WTC11 (cell line): ENCODE measurements at regions not wholly inside any gene's neighbourhood (a gene's known extent, or its start where the extent isn't known, plus 50 kb on each side); places are given as distances from the start of the nearest gene placed in this dataset.

Source experiments
- ATAC-seq: fragments of 200-7000 bp; cut with Tn5 transposase; 2 replicates; pipeline ENCODE4 v1.10.0; 2021; ENCODE audit warnings: mild to moderate bottlenecking, moderate library complexity
- CTCF ChIA-PET: fragments of 300-600 bp; sonication (Branson Sonifier 250); formaldehyde crosslinking; loops from one replicate; lab custom pipeline; 2021; ENCODE audit warnings: antibody characterized with exemption; lab: Charles Lee
- POLR2A ChIA-PET: fragments of 350-600 bp; sonication (Branson Sonifier 250); formaldehyde crosslinking; loops from one replicate; lab custom pipeline; 2021; ENCODE audit warnings: antibody characterized with exemption; lab: Charles Lee
- DNase-seq: peaks from one replicate; pipeline ENCODE4 v3.0.0; 2021; ENCODE audit warnings: low spot score
- H3K27ac Mint-ChIP-seq: 2 replicates; pipeline ENCODE4 v1.8.0; 2021; ENCODE audit warnings: mixed read lengths
- H3K27me3 Mint-ChIP-seq: 2 replicates; pipeline ENCODE4 v1.8.0; 2021; ENCODE audit warnings: low read depth, mild to moderate bottlenecking, moderate library complexity, mixed read lengths
- H3K36me3 Mint-ChIP-seq: 2 replicates; pipeline ENCODE4 v1.8.0; 2021; ENCODE audit warnings: mixed read lengths
- H3K4me1 Mint-ChIP-seq: 2 replicates; pipeline ENCODE4 v1.8.0; 2022; ENCODE audit warnings: mixed read lengths
- H3K4me3 Mint-ChIP-seq: 2 replicates; pipeline ENCODE4 v1.8.0; 2021; ENCODE audit warnings: mild to moderate bottlenecking, moderate library complexity, mixed read lengths
- H3K9me3 Mint-ChIP-seq: 2 replicates; pipeline ENCODE4 v1.8.0; 2021; ENCODE audit warnings: mixed read lengths
- CREB1 ChIP-seq: sonication (generic); formaldehyde crosslinking; IDR thresholded peaks from 2 replicates; pipeline ENCODE4 v1.8.0; 2023; ENCODE audit warnings: mild to moderate bottlenecking, missing genetic modification reagents
- CREM ChIP-seq: sonication (generic); formaldehyde crosslinking; IDR thresholded peaks from 2 replicates; pipeline ENCODE4 v1.8.1; 2022; ENCODE audit warnings: mild to moderate bottlenecking, missing genetic modification reagents, moderate library complexity
- ELF4 ChIP-seq: sonication (generic); formaldehyde crosslinking; IDR thresholded peaks from 2 replicates; pipeline ENCODE4 v1.8.1; 2022; ENCODE audit warnings: low read depth, mild to moderate bottlenecking, moderate library complexity, missing genetic modification reagents
- KAT7 ChIP-seq: sonication (generic); formaldehyde crosslinking; IDR thresholded peaks from 2 replicates; pipeline ENCODE4 v1.8.1; 2023; ENCODE audit warnings: missing genetic modification reagents, mild to moderate bottlenecking, borderline replicate concordance
- MXD4 ChIP-seq: fragments of 250-450 bp; sonication (Bioruptor Pico); IDR thresholded peaks from 2 replicates; pipeline ENCODE4 v1.8.0; 2021; ENCODE audit warnings: mild to moderate bottlenecking, moderate library complexity, borderline replicate concordance
- MYBL2 ChIP-seq: sonication (generic); formaldehyde crosslinking; IDR thresholded peaks from 2 replicates; pipeline ENCODE4 v1.8.1; 2023; ENCODE audit warnings: mild to moderate bottlenecking, moderate library complexity, missing genetic modification reagents
- NFYB ChIP-seq: sonication (generic); formaldehyde crosslinking; conservative IDR thresholded peaks from 2 replicates; pipeline ENCODE4 v1.8.0; 2022; ENCODE audit warnings: low read depth, missing genetic modification reagents
- NR3C1 ChIP-seq: sonication (generic); formaldehyde crosslinking; conservative IDR thresholded peaks from 2 replicates; pipeline ENCODE4 v1.8.1; 2023; ENCODE audit warnings: low read depth, mild to moderate bottlenecking, missing genetic modification reagents
- RORB ChIP-seq: fragments of 250-450 bp; sonication (Bioruptor Pico); IDR thresholded peaks from 2 replicates; pipeline ENCODE4 v1.9.0; 2021; ENCODE audit warnings: mild to moderate bottlenecking
- SOX15 ChIP-seq: fragments of 250-450 bp; sonication (Bioruptor Pico); IDR thresholded peaks from 2 replicates; pipeline ENCODE4 v1.9.0; 2021; ENCODE audit warnings: mild to moderate bottlenecking
- TEAD1 ChIP-seq: sonication (generic); formaldehyde crosslinking; IDR thresholded peaks from 2 replicates; pipeline ENCODE4 v1.8.0; 2022; ENCODE audit warnings: mild to moderate bottlenecking, missing genetic modification reagents
- ZBTB21 ChIP-seq: sonication (generic); formaldehyde crosslinking; IDR thresholded peaks from 2 replicates; pipeline ENCODE4 v1.8.1; 2023; ENCODE audit warnings: mild to moderate bottlenecking, missing genetic modification reagents, borderline replicate concordance
- ZNF138 ChIP-seq: sonication (generic); formaldehyde crosslinking; conservative IDR thresholded peaks from 2 replicates; pipeline ENCODE4 v1.8.1; 2022; ENCODE audit warnings: mild to moderate bottlenecking, moderate library complexity, missing genetic modification reagents
- ZNF671 ChIP-seq: fragments of 250-450 bp; sonication (Bioruptor Pico); IDR thresholded peaks from 2 replicates; pipeline ENCODE4 v1.8.0; 2021; ENCODE audit warnings: mild to moderate bottlenecking
- TF ChIP-seq, protein P1 (sequence below): sonication (generic); formaldehyde crosslinking; IDR thresholded peaks from 2 replicates; pipeline ENCODE4 v1.8.0; 2022; ENCODE audit warnings: mild to moderate bottlenecking, missing genetic modification reagents
- TF ChIP-seq, protein P2 (sequence below): sonication (generic); formaldehyde crosslinking; IDR thresholded peaks from 2 replicates; pipeline ENCODE4 v1.8.1; 2022; ENCODE audit warnings: mild to moderate bottlenecking, missing genetic modification reagents, moderate library complexity, borderline replicate concordance
- TF ChIP-seq, protein P3 (sequence below): sonication (generic); formaldehyde crosslinking; IDR thresholded peaks from 2 replicates; pipeline ENCODE4 v1.8.1; 2023; ENCODE audit warnings: mild to moderate bottlenecking, missing genetic modification reagents
- TF ChIP-seq, protein P4 (sequence below): sonication (generic); formaldehyde crosslinking; IDR thresholded peaks from 2 replicates; pipeline ENCODE4 v1.8.0; 2022; ENCODE audit warnings: mild to moderate bottlenecking, missing genetic modification reagents
- TF ChIP-seq, protein P5 (sequence below): sonication (generic); formaldehyde crosslinking; IDR thresholded peaks from 2 replicates; pipeline ENCODE4 v1.8.0; 2023; ENCODE audit warnings: missing genetic modification reagents
- TF ChIP-seq, protein P6 (sequence below): sonication (generic); formaldehyde crosslinking; IDR thresholded peaks from 2 replicates; pipeline ENCODE4 v1.8.1; 2023; ENCODE audit warnings: mild to moderate bottlenecking, moderate library complexity, missing genetic modification reagents
- TF ChIP-seq, protein P7 (sequence below): sonication (generic); formaldehyde crosslinking; IDR thresholded peaks from 2 replicates; pipeline ENCODE4 v1.8.0; 2023; ENCODE audit warnings: mild to moderate bottlenecking, missing genetic modification reagents

DNA sequence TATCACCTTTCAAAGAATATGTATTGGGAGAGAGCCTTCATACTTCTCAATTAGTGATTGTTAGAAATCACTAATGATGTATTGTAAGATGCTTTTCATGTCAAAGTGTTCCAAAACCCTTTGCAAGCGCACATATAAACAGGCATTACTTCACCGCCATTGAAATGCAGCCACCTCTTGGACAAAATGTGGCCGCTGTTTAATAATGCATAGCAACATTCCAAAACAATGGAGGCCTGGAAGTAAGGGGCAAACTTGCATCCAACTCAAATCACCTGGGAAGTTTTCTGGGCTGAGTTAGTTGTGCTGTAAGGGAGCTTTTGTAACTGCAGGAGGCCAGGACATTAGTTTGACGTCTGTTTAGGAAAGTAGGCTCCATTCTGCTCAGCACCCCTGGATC lies 438.1 kb downstream of the FGF9 start (continued):
- TF ChIP-seq, protein P1, sequence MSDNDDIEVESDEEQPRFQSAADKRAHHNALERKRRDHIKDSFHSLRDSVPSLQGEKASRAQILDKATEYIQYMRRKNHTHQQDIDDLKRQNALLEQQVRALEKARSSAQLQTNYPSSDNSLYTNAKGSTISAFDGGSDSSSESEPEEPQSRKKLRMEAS (CRISPR knock-in tag) = no peak
- no peak for TF ChIP-seq KAT7 (CRISPR knock-in tag)

DNA sequence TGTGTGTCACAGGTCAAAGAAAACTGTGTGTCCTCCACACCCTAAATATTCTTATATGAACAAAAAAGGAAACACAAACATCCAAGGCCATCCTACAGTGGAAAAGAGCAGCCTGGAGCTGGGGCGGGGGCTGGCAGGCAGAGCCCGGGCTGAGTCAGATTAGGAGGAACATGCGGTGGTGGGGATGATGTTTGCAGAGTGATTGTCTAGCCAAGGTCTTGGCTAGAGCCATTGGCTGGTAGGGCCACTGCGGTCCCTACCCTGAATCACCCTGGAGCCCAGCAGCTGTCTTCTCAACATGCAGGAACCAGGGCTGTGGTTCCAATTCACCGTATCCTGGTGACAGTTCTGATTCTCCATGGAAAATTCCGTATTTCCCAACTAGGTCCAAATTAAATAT lies 439.5 kb downstream of the FGF9 start:
- no peaks in the 10 kb centered on the region for H3K36me3 Mint-ChIP-seq
- no peak for DNase-seq
- peaks cover 23% of the 10 kb centered on the region for H3K4me1 Mint-ChIP-seq
- TF ChIP-seq MXD4 (CRISPR knock-in tag) (no peak), ZNF671 (no peak)
- TF ChIP-seq, protein P2, sequence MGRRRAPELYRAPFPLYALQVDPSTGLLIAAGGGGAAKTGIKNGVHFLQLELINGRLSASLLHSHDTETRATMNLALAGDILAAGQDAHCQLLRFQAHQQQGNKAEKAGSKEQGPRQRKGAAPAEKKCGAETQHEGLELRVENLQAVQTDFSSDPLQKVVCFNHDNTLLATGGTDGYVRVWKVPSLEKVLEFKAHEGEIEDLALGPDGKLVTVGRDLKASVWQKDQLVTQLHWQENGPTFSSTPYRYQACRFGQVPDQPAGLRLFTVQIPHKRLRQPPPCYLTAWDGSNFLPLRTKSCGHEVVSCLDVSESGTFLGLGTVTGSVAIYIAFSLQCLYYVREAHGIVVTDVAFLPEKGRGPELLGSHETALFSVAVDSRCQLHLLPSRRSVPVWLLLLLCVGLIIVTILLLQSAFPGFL (CRISPR knock-in tag) = no peak
- no peaks in the 10 kb centered on the region for H3K27me3 Mint-ChIP-seq
- no peaks in the 10 kb centered on the region for H3K9me3 Mint-ChIP-seq
- no peak overlapping the region for H3K4me3 Mint-ChIP-seq
- ChIA-PET CTCF (no interaction called here), POLR2A (no interaction called here)
- H3K27ac Mint-ChIP-seq = no peak overlapping the region
- no peak for ATAC-seq

DNA sequence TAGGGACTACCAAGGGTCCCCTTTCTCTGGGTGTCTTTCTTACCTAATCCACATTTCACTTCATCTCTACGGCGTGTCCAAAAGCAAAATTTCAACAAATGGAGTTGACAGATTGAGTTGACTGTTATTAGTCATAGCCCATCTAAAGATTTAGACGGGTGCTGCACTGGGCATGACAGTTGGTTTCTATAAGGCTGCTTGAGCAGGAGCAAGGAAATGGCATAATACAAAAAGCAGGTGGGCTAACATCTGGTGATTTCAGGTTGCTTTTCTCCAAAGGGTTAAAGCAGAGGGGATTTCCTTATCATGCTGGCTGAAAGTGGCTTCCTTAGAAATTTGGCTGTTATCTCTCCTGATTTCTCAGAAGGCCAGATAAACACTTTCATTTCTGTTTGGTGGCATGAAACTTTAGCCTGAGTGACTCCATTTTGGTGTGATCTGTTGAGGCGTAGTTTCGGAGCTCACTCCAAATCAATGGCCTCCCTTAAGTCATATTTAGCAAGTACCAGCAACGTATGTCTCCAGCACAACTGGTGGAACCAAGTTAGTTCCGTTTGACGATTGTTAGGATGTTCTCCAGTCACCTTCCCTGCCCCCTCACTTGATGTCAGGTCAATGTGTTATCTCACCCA lies 440.4 kb downstream of the FGF9 start:
- Mint-ChIP-seq H3K27me3 (no peaks in the 10 kb centered on the region), H3K4me3 (no peak overlapping the region), H3K4me1 (peaks cover 23% of the 10 kb centered on the region), H3K9me3 (no peaks in the 10 kb centered on the region), H3K36me3 (no peaks in the 10 kb centered on the region), H3K27ac (no peak overlapping the region)
- POLR2A ChIA-PET = no interaction called here
- CTCF ChIA-PET = no interaction called here
- TF ChIP-seq, protein P3, sequence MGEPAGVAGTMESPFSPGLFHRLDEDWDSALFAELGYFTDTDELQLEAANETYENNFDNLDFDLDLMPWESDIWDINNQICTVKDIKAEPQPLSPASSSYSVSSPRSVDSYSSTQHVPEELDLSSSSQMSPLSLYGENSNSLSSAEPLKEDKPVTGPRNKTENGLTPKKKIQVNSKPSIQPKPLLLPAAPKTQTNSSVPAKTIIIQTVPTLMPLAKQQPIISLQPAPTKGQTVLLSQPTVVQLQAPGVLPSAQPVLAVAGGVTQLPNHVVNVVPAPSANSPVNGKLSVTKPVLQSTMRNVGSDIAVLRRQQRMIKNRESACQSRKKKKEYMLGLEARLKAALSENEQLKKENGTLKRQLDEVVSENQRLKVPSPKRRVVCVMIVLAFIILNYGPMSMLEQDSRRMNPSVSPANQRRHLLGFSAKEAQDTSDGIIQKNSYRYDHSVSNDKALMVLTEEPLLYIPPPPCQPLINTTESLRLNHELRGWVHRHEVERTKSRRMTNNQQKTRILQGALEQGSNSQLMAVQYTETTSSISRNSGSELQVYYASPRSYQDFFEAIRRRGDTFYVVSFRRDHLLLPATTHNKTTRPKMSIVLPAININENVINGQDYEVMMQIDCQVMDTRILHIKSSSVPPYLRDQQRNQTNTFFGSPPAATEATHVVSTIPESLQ = no peak
- TF ChIP-seq ZBTB21 (CRISPR knock-in tag) (no peak), NR3C1 (CRISPR knock-in tag) (no peak)
- TF ChIP-seq, protein P4, sequence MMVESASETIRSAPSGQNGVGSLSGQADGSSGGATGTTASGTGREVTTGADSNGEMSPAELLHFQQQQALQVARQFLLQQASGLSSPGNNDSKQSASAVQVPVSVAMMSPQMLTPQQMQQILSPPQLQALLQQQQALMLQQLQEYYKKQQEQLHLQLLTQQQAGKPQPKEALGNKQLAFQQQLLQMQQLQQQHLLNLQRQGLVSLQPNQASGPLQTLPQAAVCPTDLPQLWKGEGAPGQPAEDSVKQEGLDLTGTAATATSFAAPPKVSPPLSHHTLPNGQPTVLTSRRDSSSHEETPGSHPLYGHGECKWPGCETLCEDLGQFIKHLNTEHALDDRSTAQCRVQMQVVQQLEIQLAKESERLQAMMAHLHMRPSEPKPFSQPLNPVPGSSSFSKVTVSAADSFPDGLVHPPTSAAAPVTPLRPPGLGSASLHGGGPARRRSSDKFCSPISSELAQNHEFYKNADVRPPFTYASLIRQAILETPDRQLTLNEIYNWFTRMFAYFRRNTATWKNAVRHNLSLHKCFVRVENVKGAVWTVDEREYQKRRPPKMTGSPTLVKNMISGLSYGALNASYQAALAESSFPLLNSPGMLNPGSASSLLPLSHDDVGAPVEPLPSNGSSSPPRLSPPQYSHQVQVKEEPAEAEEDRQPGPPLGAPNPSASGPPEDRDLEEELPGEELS (CRISPR knock-in tag) = no peak
- TF ChIP-seq, protein P5, sequence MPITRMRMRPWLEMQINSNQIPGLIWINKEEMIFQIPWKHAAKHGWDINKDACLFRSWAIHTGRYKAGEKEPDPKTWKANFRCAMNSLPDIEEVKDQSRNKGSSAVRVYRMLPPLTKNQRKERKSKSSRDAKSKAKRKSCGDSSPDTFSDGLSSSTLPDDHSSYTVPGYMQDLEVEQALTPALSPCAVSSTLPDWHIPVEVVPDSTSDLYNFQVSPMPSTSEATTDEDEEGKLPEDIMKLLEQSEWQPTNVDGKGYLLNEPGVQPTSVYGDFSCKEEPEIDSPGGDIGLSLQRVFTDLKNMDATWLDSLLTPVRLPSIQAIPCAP (CRISPR knock-in tag) = no peak
- ATAC-seq (no peak), DNase-seq (no peak)

DNA sequence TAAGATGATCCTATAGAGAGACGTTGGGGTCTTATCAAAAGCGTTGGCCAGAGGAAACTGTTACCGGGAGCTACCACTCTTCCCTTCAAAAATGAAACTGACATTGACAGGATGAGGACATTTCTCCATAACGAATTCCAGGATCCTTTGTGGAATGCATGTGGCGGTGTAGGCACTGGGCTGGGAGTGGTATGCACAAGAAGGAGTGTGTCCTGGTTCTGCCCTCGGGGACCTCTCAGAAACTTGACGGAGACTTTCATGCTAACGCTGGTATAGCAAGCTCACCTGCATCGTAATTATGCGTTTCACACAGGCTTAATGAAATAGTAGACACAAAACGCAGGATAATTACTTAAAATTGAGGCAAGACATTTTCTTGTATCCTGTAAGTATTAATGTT lies 441.1 kb downstream of the FGF9 start:
- H3K27ac Mint-ChIP-seq = no peak overlapping the region

More for the DNA sequence above, 441.1 kb downstream of the FGF9 start:
- peaks cover 23% of the 10 kb centered on the region for H3K4me1 Mint-ChIP-seq
- ATAC-seq = no peak
- no peak for TF ChIP-seq TEAD1 (CRISPR knock-in tag)
- TF ChIP-seq, protein P6, sequence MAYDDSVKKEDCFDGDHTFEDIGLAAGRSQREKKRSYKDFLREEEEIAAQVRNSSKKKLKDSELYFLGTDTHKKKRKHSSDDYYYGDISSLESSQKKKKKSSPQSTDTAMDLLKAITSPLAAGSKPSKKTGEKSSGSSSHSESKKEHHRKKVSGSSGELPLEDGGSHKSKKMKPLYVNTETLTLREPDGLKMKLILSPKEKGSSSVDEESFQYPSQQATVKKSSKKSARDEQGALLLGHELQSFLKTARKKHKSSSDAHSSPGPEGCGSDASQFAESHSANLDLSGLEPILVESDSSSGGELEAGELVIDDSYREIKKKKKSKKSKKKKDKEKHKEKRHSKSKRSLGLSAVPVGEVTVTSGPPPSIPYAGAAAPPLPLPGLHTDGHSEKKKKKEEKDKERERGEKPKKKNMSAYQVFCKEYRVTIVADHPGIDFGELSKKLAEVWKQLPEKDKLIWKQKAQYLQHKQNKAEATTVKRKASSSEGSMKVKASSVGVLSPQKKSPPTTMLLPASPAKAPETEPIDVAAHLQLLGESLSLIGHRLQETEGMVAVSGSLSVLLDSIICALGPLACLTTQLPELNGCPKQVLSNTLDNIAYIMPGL (CRISPR knock-in tag) = no peak
- TF ChIP-seq ELF4 = no peak
- no peak for TF ChIP-seq SOX15 (CRISPR knock-in tag)
- TF ChIP-seq CREM (CRISPR knock-in tag) = no peak
- TF ChIP-seq ZNF138 (CRISPR knock-in tag) = no peak
- TF ChIP-seq MYBL2 (CRISPR knock-in tag) = no peak
- no peak for TF ChIP-seq NFYB
- no peak for TF ChIP-seq CREB1
- TF ChIP-seq, protein P7, sequence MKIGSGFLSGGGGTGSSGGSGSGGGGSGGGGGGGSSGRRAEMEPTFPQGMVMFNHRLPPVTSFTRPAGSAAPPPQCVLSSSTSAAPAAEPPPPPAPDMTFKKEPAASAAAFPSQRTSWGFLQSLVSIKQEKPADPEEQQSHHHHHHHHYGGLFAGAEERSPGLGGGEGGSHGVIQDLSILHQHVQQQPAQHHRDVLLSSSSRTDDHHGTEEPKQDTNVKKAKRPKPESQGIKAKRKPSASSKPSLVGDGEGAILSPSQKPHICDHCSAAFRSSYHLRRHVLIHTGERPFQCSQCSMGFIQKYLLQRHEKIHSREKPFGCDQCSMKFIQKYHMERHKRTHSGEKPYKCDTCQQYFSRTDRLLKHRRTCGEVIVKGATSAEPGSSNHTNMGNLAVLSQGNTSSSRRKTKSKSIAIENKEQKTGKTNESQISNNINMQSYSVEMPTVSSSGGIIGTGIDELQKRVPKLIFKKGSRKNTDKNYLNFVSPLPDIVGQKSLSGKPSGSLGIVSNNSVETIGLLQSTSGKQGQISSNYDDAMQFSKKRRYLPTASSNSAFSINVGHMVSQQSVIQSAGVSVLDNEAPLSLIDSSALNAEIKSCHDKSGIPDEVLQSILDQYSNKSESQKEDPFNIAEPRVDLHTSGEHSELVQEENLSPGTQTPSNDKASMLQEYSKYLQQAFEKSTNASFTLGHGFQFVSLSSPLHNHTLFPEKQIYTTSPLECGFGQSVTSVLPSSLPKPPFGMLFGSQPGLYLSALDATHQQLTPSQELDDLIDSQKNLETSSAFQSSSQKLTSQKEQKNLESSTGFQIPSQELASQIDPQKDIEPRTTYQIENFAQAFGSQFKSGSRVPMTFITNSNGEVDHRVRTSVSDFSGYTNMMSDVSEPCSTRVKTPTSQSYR (CRISPR knock-in tag) = no peak
- no peak for TF ChIP-seq NR3C1 (CRISPR knock-in tag)
- TF ChIP-seq RORB (CRISPR knock-in tag) = no peak
- TF ChIP-seq, all 79 proteins: peak for 0
- H3K4me3 Mint-ChIP-seq = no peak overlapping the region
- H3K27me3 Mint-ChIP-seq = no peaks in the 10 kb centered on the region
- H3K9me3 Mint-ChIP-seq = no peaks in the 10 kb centered on the region
- no peak for DNase-seq
- POLR2A ChIA-PET = no interaction called here
- CTCF ChIA-PET = no interaction called here
- H3K36me3 Mint-ChIP-seq = no peaks in the 10 kb centered on the region
